ENCODE measurements at regions not wholly inside any gene's neighbourhood (a gene's known extent, or its start where the extent isn't known, plus 50 kb on each side); places are given as distances from the start of the nearest gene placed in this dataset.
"Not testable (repeated sequence)": the region's sequence is repeated elsewhere in the genome, so short reads cannot be mapped to it uniquely, and the experiment has no call there.

DNA sequence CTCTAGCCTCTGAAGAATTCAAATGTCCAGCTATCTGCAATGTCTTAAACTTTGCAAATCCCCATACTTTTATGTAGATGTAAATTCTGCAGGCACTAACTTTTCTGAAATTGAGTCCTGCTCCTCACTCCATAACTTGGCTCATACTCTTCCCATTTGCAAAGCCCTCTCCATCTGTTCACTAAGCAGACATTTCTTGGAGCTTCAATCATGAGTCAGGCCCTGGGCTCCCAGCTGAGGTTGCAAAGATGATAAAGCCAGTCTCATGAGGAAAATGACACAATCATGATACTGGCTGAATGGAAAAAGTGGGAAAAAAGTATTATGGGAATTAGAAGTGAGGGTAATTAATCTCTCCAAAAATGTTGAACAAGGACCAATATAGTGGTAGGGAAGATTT is 507.6 kb downstream of the NR2F2 start:
- no peak for DNase-seq

DNA sequence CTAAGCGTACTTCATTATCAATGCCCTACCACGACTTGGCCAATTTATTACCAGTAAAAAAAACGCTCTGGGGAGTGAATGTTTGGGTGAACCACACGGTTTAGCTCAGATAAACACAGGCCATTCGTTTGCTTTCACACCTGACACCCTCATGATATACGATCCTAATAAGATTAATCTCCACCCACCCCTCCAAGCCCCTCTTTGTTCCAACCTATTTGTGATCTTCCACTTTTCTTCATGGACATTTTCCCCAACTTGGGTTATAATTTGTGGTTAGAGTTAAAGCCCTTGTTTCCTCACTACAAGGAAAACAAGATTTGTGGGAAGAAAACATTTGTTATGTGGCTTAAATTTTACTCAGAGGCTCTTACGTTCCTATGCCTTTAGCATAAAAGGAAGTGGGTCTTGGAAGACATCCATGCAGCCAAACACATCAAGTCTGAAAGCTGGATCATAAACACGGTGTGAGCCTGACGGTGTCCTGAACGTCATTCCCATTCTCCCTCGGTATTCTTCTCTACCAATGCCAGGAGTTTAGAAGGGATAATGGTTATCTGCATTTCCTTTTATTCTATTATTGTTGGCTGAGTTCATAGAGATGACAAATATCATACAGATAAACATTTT is 518.9 kb downstream of the NR2F2 start:
- no peak for DNase-seq

DNA sequence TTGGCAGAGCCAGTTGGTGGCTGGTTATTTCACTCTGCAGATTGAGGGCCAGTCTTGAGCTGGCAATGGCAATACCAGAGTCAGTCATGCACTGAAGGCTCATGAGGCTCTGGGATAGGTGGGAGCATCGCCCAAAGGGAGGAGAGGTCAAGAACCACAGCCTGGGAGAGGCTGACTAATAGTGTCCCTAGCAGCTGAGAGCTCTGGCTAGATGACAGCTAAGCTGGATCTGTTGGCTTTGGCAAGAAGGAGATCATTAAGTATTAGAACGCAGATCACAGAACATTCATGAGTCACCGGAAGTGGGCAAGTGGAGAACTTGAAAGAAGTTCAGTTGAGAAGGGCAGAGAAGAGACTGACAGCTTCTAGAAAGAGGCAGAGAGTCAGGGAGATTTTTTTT is 521.1 kb downstream of the NR2F2 start:
- DNase-seq: no peak

DNA sequence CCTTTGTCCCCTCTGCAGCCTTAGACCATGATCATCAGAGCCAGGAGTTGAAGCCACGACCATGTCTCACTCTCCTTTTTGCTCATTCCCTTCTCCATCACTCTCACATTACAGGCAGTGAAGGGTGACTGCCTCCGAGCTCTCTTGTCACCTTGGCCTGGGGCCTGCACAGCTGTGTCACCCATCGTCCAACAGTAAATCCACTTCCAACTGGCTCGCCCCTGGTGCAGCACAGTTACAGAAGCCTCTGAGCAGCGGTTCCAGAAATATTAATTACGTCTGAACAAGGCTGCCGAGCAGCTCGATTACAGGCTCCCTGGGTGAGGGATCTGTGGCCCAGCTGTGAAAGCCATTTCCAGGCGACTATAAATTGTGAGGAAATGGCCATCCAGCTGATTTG is 528.2 kb downstream of the NR2F2 start:
- DNase-seq: no peak

DNA sequence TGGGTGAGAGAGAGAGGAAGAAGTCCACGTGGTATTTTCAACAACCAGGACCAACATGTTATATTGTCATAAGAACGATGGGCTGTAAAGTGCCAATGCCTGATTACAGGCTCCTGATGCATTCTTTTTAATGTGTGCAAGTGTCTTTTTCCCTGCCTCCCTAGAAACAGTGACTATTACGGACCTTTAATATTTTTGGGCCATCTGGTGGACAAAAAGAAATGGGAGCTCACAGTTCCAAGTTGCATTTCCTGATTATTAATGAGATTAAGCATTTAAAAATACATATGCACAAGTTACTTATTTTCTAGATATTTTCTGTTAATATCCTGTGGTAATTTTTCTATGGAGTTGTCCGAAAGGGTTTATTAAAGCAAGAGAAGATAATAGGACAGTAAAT is 530.2 kb downstream of the NR2F2 start:
- no peak for DNase-seq

DNA sequence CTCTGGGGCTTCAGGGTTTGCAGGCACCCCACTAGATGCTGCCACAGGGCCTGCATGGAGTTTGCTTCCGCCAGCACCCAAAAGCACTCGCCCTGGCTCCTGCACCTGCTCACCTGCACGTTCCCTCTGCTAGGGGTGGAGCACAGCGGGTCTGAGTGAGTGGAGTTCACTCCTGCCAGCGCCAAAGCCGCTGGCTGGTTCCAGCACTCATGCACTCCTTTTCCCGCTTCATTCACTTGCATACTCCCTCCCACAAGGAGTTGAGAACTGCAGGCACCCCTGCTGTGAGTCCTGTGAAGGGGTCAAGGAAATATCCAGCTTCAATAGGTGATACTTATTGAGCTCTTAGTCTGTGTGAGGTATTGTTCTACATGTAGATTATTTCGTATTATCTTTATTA is 537.5 kb downstream of the NR2F2 start:
- no peak for DNase-seq

DNA sequence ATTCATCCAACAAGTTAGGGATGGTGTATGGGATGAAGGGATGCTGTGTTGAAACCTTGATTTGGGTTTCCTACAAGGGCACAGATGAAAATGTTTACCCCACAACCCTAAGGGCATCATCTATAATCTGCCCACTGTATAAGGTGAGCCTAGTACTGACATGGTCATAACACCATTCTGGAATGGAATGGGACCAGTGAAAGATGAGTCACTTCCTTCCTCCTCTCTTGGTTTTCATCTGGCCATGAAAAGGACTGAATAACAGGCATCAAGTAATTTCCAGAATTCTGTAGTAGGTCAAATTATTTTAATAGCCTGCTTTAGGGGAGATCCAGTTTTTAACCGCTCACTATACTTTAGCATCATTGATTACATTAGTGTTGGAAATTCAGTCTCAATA is 538.6 kb downstream of the NR2F2 start:
- DNase-seq: no peak

DNA sequence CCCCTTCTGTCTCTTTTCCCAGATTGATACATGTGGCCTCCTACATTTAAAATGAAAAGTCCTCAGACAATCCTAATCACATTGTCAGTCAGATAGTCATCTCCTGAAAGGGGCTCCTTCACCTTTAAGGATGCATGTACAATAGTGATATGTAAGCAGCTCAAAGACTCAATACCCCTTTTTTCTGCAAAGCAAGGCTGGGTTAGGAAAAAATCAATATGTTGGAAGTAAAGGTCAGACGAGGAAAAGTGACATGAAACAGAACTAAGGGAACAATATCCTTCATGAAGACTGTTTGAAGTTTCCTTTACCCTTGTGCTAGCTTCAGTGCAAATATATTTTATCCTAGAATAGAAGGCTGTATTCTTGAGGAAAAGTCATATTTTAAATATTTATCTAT is 539.3 kb downstream of the NR2F2 start:
- no peak for DNase-seq

DNA sequence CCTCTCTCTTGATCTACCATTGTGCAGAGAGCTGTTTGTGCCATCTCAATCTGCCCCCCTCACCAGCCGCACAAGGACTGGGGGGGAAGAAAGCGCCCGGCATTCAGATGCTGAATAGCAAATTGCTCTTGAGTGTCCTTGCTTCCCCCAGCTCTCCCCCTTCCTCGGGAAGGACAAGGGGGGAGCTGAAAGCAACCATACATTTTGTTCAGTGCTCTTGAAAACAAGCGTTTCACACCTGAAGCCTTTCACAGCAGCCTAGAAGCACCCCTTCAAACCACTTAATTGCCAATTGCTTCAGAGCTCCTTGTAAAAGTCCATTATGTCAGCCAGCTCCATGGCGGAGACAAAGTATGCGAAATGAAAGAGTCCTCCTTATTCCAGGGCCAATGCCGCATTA is 540.1 kb downstream of the NR2F2 start:
- DNase-seq: no peak

DNA sequence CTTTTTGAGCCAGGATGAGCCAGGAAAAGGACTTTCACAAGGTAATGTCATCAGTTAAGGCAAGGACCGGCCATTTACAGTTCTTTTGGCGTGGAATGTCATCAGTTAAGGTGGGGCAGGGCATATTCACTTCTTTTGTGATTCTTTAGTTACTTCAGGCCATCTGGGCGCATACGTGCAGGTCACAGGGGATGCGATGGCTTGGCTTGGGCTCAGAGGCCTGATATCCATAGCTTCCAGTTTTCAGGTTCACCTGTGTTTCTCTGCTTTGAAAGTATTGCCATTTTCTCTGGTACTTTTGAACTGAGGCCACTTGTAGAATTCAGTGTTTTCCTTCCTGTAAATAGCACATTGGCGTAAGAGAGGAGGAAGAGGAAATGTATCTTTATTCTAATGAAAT is 546.9 kb downstream of the NR2F2 start:
- DNase-seq: not testable (repeated sequence)

DNA sequence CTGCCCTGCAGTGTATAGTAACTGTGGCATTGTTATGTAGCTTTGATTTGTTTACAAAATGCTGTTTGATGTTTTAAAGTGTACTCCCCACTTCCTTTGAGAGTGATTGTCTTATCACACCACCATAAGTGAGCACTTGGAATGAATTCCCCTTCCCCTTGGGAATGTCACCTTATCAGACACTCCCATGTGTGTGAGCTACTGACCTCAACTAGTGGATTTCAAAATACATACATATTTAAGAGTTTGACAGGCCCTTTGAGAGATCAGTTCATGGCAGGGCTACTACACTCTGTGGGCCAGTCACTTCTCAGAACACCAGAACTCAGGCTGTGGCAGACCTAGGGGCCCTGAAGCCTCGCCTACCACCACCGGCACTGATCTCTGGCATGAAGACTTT is 547.6 kb downstream of the NR2F2 start:
- DNase-seq: no peak

DNA sequence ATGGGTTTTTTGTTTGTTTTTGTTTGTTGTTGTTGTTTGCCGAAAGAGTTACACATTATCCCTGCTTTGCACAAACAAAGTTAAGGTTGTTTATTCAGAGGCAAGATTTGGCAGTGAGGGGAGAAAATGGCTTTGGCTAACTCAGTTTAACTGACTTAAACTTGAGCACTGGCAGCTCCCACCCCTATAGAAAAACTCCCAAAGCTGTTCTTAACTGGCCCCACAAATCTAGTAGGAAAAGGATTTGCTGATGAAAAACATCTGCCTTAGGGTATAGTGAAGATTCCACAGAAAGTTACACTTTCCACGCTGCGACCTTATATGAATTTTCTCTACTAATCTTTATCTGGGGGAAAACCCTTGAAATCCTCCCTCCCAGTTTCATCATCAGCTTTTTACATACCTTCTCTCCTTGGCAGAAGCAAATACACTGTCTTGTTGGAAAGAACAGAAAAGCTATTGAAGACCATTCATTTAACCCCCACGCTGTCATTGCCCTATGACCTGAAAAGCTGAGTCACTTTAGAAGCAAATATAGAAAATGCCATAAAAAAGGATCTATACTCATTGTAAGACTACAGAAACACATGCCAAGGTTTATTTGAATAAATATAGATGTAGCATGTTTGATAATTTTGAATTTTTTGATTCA is 551.7 kb downstream of the NR2F2 start:
- DNase-seq: no peak

DNA sequence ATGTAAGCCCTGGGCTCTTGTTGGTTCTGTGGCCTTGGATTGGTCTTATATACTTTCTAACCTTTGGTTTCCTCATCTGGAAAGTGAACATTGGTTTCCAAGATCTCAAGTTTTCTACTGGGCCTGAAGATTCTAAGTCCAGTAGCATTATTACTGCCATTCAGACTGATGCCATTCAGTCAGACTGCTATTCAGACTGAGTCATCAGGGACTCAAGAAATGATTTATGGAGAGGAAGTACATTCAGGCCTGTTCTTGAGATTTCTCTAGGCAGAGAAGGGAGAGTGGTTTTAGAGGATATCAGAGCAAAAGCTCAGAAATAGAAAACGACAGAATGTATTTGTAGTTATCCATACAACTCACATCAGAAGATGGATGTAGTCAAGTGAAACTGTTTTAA is 557.2 kb downstream of the NR2F2 start:
- DNase-seq: no peak

DNA sequence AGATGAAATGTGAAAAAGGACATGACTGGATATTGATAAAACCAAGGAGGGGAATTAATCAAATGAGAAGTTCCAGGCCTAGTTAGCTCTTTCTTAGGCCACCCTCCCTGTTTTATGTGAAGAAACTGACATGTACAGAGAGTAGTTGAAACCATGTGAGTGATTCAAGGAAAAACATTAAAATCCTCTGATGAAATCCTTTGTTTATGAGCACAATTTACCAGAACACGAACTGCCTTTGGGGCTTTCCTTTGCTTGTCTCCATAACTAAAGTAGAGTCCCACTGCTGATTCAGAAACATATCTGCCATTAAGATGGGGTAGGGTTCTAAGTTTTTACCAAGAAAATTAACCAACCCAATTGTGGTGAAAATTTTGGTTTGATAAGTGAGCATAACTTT is 558.3 kb downstream of the NR2F2 start:
- DNase-seq: no peak

DNA sequence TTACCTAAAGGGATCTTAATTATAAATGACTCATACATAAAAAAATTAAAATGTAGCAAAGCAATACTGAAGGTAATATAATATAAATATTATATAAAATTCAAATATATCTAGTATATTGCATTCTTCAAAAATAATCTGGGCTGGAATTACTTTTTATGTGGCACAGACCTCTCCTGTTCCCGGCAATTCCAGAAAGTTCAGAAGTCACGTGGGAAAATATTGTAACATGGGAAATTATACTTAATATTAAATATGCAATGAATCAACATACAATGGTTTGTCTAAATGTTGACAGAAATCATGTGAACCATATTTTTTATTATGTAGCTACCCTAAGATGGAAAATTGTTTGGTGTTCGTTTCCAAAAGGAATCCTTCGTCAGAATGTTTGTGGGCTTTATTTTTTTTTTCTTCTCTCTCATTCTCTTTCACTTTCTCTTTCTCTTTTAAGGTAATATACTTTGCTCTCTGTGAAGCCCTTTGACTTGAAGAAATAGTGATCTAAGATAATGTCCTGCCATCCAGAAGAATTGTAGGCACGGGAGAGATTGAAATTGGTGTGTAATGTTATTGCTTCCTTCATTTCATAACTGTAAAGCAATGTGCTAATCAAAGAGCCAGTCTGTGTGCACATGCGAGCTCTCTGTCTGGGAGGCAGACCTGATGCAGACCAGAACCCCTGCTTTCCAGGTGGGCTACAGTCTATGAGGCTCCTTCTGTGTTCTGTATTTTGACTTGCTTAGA is 559.4 kb downstream of the NR2F2 start:
- DNase-seq: no peak

DNA sequence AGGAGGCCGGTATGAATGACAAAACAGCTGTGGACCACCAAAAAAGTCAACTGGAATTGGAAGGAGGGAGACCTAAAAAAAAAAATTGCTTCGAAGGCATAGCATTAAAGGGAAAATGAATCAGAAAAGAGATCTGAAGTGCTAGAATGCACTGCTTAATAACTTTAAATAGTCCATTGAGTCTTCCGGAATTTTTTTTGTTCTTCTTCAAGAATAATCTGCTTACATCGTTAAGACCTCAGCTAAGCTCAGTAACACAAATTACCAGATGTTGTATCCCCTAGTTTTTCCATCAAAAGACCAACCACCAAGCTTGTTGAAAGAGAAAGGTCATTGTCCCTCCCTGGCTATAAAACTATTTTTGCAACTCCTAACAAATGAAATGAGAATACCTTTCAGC is 560.5 kb downstream of the NR2F2 start:
- no peak for DNase-seq

DNA sequence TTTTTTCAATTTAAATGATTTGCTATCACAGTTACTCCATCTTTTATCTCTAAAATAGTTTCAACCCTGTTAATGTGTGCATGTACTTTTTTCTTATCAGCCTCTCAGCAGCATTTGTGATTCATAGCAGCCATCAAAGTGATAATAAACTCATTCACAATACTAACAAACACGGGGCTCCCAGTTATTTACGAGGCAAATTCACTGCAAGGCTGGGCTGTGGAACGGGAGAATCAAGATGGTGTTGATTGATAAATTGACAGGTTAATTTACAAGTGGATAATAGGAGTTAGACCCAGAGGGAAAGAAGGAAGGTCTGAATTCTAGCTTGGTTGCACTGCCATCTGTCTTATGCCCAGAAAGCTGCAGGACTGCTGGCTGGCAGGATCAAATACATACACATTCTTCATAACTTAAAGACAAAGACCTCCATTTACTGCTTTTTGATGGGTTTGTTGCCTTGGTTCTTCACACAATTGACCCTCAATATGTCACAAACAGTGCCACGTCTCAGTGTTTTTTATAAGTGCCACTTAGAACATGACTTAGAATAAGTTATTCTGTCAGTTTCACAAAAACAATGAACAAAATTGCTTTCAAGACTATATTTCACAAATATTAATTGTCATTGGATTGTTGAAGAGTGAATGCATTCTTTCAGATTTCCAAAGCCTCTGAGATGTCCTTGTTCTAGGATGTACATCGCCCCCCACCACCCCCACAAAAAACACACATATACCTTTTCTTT is 562.8 kb downstream of the NR2F2 start:
- DNase-seq: no peak

DNA sequence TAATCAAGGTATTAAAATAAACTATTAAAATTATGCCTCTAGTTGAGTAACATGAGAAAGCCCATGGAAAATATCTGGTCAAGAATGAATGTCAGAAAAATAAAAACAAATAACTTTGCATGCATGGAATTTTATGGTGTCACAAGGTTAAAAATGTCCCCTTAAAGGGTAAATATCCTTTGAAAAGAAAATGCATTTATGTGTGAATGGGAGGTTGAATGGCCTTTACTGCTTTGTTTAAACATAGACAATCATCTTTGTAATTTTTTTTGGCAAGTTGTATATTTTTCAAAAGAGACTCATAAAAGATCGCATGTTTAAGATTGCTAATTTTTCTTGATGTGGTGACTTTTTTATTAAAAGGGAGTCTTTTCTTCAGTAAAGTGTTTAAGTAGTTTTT is 564.2 kb downstream of the NR2F2 start:
- no peak for DNase-seq

DNA sequence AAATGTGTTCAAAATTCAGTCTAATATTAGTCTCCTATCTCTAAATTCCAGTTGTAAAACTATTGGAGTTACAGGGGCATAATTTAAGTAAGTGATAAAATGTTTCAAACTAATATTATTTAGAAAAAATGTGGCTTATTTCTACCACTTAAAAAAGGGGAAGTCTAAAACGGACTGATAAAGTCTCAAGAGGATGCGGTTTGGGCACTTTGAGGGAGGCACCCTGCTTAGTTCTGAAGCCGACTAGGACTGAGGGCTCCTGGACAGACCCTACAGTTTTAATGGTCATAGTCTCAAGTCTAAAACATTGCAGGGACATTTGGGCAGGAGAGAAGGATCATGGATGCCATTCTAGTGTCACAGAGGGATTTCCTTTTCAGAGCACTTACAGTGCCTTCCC is 566.3 kb downstream of the NR2F2 start:
- no peak for DNase-seq

DNA sequence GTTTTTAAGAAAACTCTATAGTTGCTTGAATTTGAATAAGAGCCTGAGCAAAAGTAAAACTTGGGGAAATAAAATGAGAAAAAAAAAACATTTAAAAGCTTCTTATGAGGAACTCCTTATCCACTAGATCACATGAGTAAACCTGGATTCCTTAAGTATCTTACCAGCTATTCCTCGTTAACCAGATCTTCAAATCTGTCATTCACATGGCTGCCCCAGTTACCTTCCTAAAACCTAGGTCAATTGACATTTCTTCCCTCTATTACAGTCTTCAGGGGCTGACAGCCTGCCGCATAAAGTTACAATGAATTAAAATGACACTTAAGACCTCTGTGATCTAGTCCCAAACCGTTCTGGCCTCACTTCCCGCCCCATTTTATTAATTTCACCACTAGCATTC is 583.6 kb downstream of the NR2F2 start:
- no peak for DNase-seq

DNA sequence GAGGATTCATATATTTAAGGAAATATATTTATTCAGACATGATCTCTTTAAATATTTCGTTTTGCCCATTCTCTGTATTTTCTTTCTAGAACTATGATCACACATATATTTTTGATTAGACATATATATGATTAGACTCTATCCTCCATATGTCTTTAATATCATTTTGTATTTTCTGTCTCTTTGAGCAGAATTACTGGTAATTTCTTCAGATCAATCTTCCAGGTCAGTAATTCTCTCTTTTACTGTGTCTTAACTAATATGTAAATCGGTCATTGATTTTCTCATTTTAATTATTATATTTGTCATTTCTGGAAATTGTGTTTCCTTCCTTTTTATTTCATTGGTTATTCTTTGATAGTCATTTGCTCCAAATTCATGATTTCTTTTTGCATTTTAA is 586.2 kb downstream of the NR2F2 start:
- DNase-seq: no peak

DNA sequence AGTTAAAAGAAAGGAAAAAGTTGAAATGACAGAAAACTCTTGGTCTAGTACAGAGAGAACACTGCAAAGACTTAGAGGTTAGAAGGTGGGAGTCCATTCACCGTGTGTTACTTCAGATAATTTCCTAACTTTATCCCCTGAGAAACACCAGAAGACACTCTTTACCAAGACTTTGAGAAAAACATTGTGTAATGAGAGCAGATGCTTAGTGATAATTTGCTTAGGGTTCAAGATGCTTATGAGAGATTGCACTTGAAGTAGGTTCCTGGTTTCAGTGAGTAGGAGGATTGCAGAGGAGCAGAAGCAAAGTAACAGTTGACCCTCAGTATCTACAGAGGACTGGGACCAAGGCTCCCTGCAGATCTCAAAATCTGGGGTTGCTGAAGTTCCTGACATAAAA is 594.1 kb downstream of the NR2F2 start:
- DNase-seq: no peak

DNA sequence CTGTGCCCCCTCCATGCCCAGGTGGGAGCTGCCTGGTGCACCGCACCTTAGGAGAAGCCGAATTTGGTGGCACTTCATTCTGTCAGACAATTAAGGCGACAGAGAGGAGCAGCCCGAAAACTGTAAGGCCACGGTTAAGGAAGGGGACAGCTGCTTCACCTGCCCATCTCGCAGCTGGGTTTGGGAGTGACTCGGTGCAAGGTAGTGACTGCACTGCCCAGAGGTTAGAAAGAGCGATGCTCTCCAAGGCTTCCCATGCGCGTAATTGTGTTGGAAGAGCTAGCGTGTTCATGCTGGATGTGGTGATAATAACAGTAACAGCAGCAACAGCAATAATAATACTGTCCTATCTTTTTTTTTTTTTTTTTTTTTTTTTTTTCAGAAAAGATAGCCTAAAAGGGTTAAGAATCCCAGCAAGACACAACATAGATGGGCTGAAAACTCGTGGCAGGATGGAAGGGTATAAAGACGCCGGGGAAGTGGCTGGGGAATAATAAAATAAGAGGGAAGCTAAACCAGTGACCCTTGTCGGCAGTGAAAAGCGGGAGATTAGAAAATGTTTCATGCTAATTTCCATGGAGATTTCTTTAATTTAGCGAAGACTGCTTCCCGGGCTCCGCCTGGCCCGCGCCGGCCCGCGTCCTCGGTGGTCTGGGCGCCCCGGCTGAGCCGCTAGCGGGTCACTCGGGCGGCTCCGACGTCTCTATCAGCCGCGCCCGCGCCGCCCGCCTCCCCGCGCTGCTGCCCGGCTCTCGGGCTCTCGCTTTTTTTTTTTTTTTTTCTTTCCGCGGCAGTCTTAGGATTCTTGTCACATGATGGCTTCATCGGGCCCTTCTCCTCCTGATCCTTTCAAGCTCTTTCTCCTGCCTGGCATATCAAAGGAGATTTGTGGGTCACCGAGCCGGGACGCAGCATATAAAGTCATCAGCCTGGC is 617.1 kb downstream of the NR2F2 start:
- no peak for DNase-seq

Measured in stimulated activated naive CD4-positive, alpha-beta T cell (primary cell).